SJCRH30 (cell line): ENCODE measurements at regions not wholly inside any gene's neighbourhood (a gene's known extent, or its start where the extent isn't known, plus 50 kb on each side); places are given as distances from the start of the nearest gene placed in this dataset.
"Not testable (repeated sequence)": the region's sequence is repeated elsewhere in the genome, so short reads cannot be mapped to it uniquely, and the experiment has no call there.

ENCODE experiments used
- DNase-seq, 2 experiments: peaks; one replicate each; pipeline ENCODE4 v3.0.0-alpha.2; 2015 to 2020
- H3K27ac ChIP-seq: fragments of 250-450 bp; sonication (Bioruptor Pico); 2 replicates; pipeline ENCODE4 v1.5.1; 2020; ENCODE audit warnings: mild to moderate bottlenecking, moderate library complexity
- H3K27me3 ChIP-seq: fragments of 250-450 bp; sonication (Bioruptor Pico); 2 replicates; pipeline ENCODE4 v1.5.1; 2020; ENCODE audit warnings: mild to moderate bottlenecking, moderate library complexity
- H3K36me3 ChIP-seq: fragments of 250-450 bp; sonication (Bioruptor Pico); 2 replicates; pipeline ENCODE4 v1.5.1; 2020; ENCODE audit warnings: mild to moderate bottlenecking, moderate library complexity
- H3K4me1 ChIP-seq: fragments of 250-450 bp; sonication (Bioruptor Pico); 2 replicates; pipeline ENCODE4 v1.5.1; 2020; ENCODE audit warnings: mild to moderate bottlenecking, moderate library complexity
- H3K4me3 ChIP-seq: fragments of 250-450 bp; sonication (Bioruptor Pico); 2 replicates; pipeline ENCODE4 v1.5.1; 2020; ENCODE audit warnings: mild to moderate bottlenecking, moderate library complexity
- H3K9me3 ChIP-seq: fragments of 250-450 bp; sonication (Bioruptor Pico); replicated peaks from 2 replicates; pipeline ENCODE4 v1.5.1; 2020; ENCODE audit warnings: mild to moderate bottlenecking, moderate library complexity

DNA sequence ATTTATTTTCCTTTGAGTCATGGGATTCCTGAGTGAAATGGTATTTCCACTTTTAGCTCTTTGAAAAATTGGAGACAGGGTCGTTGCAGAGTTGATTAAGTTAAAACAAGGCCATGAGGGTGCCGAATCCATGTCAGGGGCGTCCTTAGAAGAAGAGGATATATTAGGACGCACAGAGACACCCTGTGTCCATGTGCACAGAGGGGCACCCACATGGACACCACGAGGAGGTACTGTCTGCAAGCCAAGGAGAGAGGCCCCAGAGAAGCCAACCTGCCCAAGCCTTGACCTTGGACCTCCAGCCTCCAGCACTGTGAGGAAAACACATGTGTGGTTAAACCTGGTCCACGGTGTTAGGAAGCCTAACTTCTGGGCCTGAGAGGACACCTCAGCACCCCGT lies 113.9 kb upstream of the THBS2 start:
- Histone ChIP-seq H3K4me3 (no peak overlapping the region), H3K4me1 (no peaks in the 10 kb centered on the region), H3K9me3 (no peaks in the 10 kb centered on the region), H3K27ac (no peak overlapping the region), H3K27me3 (no peaks in the 10 kb centered on the region), H3K36me3 (no peaks in the 10 kb centered on the region)
- no peak for DNase-seq

DNA sequence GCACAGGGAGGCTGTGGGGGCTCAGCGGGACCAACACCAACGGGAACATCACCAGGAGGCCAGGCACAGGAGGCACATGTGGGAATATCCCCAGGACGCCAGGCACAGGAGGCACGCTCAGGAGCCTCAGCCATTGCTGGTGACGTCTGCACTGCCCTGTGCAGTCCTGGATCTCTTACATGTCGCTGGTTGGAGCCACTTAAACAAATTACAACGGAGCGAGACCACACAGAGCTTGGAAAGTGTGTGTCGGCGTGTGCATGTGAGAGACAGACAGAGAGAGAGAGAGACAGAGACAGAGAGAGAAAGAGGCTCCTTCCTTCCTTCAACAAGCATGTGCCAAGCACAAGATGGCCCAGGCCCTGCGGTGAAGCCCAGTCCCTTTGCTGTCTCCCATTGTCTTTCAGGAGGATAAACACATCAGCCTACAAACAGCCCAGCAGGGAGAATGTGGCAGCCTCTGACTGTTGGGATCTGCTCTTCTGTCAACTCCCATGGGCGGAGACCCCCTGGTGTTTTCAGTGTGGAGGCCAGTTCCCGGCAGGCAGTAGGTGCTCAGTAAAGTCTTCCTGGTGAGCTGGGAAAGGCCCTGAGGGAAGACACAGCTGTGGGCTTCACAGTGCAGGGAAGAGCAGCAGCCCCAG lies 112.7 kb upstream of the THBS2 start:
- H3K9me3 ChIP-seq = 0 out of 2 replicates have a peak, but pooled peaks cover 3% of the 10 kb centered on the region
- no peak overlapping the region for H3K4me3 ChIP-seq
- H3K27ac ChIP-seq = no peak overlapping the region
- no peak for DNase-seq
- no peaks in the 10 kb centered on the region for H3K27me3 ChIP-seq
- H3K36me3 ChIP-seq = no peaks in the 10 kb centered on the region
- no peaks in the 10 kb centered on the region for H3K4me1 ChIP-seq

DNA sequence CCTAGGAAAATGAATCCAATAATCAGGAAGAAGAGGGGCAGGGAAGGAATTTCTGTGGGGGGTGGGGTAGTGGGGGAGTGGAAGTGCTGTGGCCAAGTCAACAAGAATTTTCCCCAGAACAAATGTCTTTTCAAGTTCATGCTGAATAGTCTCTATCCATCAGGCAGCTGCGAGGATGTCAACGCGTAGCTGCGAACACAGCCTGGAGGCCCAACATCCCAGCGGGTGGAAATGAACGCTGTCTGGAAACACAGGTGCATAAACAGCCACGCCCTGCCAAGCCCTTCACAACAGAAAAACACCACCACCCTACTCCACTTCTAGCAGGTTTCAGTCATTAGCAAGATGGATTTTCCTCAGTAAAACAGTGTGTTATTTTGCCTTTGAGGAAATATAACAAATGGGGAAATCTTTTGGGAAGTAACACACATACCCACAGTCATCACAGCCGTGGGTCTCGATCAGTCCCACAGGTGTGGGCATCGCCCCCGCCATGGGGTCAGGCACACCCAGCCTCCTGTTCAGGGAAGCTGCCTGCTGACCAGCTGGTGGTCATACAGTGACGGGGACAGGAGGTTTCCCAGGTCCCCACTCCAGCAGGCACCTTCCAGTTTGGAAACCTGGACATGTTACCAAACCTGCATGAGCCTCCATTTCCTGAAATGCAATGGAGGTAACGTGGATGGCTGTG lies 112.1 kb upstream of the THBS2 start:
- no peak overlapping the region for H3K4me3 ChIP-seq
- peak in 1 of 2 experiments; percentile 37 for DNase-seq
- no peaks in the 10 kb centered on the region for H3K4me1 ChIP-seq
- H3K36me3 ChIP-seq = no peaks in the 10 kb centered on the region
- H3K9me3 ChIP-seq = 0 out of 2 replicates have a peak, but pooled peaks cover 3% of the 10 kb centered on the region
- H3K27ac ChIP-seq = no peak overlapping the region
- no peaks in the 10 kb centered on the region for H3K27me3 ChIP-seq

DNA sequence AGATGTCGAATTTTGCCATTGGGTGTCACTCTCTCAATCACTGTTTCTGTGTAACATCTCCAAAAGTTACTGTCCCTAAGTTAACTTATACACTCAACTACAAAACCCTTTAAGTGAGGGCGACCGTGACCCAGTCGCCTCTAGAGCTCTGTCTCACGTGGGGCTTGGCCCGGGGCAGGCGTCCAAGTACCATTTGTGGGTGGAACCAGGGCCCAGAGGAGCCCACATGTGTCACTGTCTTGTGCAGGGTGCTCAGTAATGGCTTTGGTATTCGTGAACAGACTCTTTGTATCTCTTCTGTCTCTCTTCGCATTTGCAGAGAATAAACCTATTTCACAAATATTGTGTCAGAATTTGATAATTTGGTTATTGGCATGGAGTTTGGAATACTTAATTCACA lies 109.9 kb upstream of the THBS2 start:
- no peaks in the 10 kb centered on the region for H3K36me3 ChIP-seq
- 0 out of 2 replicates have a peak, but pooled peaks cover 3% of the 10 kb centered on the region for H3K9me3 ChIP-seq
- DNase-seq = no peak
- no peak overlapping the region for H3K4me3 ChIP-seq
- H3K27ac ChIP-seq = no peak overlapping the region
- H3K4me1 ChIP-seq = no peaks in the 10 kb centered on the region
- H3K27me3 ChIP-seq = no peaks in the 10 kb centered on the region

DNA sequence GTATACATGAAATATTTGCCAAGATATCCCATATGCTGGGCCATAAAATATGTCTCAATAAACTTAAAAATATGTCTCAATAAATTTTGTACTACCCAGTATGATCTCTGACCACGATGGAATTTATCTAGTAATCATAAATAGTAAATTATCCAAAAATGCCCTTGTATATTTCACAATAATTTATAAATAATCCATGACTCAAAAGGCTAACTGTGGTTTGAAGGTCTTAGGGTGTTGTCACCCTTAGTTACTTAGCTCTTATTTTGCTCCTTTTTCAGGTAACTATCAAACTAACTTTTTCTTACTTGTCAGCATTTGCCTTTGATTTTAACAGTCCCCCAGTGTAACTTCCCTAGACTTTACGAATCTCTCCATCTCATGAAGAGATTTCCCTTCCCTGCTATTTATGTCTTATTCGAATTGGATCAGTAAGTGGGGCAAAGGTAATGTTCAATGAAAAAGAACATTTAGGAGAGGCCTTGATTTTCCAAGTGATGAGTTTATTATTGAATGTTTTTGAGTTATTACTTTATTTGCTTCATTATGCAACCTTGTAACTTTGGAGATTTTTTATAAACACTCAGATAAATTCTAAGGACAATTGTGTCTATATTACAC lies 109.0 kb upstream of the THBS2 start:
- H3K27ac ChIP-seq = no peak overlapping the region
- H3K4me1 ChIP-seq = no peaks in the 10 kb centered on the region
- H3K27me3 ChIP-seq = no peaks in the 10 kb centered on the region
- no peak overlapping the region for H3K4me3 ChIP-seq
- H3K36me3 ChIP-seq = no peaks in the 10 kb centered on the region
- no peak for DNase-seq
- 0 out of 2 replicates have a peak, but pooled peaks cover 3% of the 10 kb centered on the region for H3K9me3 ChIP-seq

DNA sequence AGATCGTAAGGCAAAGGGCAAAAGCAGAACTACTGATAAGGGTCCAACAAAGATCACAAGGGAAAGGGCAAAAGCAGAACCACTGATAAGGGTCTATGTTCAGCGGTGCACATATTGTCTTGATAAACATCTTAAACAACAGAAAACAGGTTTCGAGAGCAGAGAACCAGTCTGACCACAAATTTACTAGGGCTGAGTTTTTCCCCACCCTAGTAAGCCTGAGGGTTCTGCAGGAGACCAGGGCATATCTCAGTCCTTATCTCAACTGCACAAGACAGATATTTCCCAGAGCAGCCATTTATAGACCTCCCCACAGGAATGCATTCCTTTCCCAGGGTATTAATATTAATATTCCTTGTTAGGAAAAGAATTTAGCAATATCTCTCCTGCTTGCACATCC lies 101.4 kb upstream of the THBS2 start:
- H3K36me3 ChIP-seq, H3K27me3 ChIP-seq, H3K4me1 ChIP-seq, H3K9me3 ChIP-seq, H3K4me3 ChIP-seq, DNase-seq, H3K27ac ChIP-seq: not testable (repeated sequence)

DNA sequence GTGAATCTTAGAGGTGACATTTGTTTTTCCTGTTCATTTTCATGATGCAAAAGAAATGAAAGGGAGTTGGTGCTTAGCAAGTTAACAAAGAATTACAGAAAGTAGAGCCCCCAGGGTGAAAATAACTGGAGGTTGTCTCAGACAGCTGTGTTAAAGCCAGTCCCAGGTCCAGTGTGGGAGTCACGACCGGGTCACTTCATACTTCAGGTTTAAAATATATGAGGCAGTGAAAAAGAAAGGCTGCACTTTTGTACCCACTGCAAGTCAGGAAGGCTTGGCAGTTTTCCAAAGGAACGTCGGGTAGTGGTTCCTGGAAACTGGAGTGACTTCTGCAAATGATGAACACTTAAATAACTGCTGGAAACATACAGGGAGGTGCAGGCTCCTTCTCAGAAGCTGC lies 91.5 kb upstream of the THBS2 start:
- DNase-seq = peak; percentile 17 to 52
- Histone ChIP-seq H3K27me3 (no peaks in the 10 kb centered on the region), H3K9me3 (no peaks in the 10 kb centered on the region; the same call in 1 of the 2 replicates), H3K36me3 (no peaks in the 10 kb centered on the region), H3K4me3 (no peak overlapping the region), H3K4me1 (0 out of 2 replicates have a peak, but pooled peaks cover 6% of the 10 kb centered on the region), H3K27ac (no peak overlapping the region)

DNA sequence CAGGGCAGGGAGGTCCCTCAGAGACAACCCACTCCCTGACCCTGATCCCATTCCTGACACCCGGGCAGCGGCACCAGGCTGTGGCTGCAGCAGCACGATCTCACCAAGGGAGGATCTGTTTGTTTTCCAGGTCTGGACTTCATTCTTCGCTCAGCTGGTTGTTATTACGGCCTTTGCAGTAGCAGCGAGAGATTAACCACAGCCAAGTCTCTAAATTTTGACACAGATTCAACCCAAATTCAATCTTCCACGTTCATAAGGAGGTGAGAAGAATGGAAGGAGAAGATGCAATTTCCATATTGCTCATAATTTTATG lies 91.1 kb upstream of the THBS2 start:
- Histone ChIP-seq H3K36me3 (no peaks in the 10 kb centered on the region), H3K27ac (no peak overlapping the region), H3K4me1 (0 out of 2 replicates have a peak, but pooled peaks cover 6% of the 10 kb centered on the region), H3K27me3 (no peaks in the 10 kb centered on the region), H3K4me3 (no peak overlapping the region), H3K9me3 (no peaks in the 10 kb centered on the region; the same call in 1 of the 2 replicates)
- DNase-seq = no peak

DNA sequence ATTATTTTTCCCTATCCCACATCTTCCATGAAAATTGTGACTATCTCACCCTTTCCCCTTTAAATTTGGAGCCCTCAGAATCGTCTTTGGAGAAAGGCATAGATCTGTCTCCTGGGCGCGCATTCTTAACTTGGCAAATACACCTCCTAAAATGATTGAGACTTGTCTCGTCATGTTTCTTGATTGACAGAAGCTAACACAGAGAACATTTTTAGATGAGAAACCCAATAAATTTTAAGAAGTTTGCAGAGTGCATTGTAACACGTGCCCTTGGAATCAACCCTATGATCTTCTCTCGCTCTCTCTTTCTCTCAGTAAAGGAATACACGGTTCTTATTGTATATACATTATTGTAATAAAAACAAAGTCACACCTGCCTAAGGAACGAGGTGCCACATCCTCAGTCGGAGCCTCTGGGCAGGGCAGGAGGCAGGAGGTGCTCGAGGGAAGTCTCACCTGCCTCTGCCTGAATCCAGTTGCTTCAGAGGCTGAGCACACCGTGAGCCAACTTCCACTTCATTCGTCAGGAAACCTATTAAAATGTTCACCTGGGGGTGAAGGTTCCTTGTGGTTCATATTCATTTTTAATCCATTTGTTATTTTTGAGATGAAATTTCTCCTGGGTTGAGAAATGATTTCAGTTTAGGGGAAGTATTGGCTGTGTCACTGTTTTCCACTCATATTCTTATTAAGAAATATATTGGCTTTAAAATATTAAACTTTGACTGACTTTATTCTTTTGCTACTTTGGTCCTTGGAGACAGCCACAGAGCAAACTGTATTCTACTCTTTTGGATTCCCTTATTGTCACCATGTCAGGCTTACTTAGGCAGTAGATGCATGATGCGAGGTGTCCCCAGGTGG lies 90.5 kb upstream of the THBS2 start:
- H3K27ac ChIP-seq = no peak overlapping the region
- H3K27me3 ChIP-seq = no peaks in the 10 kb centered on the region
- DNase-seq = no peak
- no peaks in the 10 kb centered on the region; the same call in 1 of the 2 replicates for H3K9me3 ChIP-seq
- 0 out of 2 replicates have a peak, but pooled peaks cover 6% of the 10 kb centered on the region for H3K4me1 ChIP-seq
- no peaks in the 10 kb centered on the region for H3K36me3 ChIP-seq
- no peak overlapping the region for H3K4me3 ChIP-seq

DNA sequence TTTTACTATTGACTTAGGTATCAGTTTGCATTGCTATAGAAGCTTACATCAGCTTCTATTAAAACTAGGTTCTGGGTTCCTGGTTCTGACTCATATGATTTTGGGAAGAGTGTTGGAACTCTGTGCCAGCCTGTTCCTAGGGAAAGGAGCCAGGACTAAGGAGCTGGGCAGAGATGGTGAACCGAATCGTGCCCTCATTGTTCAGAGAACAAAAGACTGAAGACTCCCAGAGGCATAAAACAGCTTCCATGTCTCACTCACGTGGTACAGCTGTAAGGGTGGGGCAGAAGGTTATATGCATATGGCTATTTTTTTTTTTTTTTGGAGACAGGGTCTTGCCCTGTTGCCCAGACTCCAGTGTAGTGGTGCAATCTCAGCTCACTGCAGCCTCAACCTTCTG lies 89.1 kb upstream of the THBS2 start:
- Histone ChIP-seq H3K27ac (no peak overlapping the region), H3K27me3 (no peaks in the 10 kb centered on the region)
- no peak for DNase-seq

DNA sequence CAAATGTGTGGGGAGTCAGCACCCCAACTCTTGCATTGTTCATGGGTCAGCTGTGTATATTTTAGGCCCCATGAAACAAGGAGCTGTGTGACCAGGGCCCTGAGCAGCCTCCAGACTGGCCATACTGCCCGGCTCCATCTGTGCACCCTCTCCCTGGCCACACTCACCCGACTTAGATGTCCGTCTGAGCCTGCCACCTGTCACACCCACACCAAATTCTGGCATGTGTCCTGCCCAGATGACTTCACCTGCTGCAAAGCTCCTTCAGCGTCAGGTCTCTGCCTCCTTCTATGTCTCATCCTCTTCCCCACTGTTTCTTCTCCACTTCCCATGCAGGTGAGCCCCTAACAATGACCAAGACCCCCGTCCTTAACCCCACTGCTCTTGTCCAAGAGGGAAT lies 88.1 kb upstream of the THBS2 start:
- Histone ChIP-seq H3K27me3 (no peaks in the 10 kb centered on the region), H3K36me3 (no peaks in the 10 kb centered on the region), H3K4me1 (0 out of 2 replicates have a peak, but pooled peaks cover 6% of the 10 kb centered on the region), H3K27ac (no peak overlapping the region), H3K4me3 (no peak overlapping the region), H3K9me3 (no peaks in the 10 kb centered on the region)
- no peak for DNase-seq

More for the DNA sequence above, 89.1 kb upstream of the THBS2 start:
- H3K4me3 ChIP-seq = no peak overlapping the region
- no peaks in the 10 kb centered on the region for H3K36me3 ChIP-seq
- H3K4me1 ChIP-seq = 0 out of 2 replicates have a peak, but pooled peaks cover 6% of the 10 kb centered on the region
- no peaks in the 10 kb centered on the region for H3K9me3 ChIP-seq

DNA sequence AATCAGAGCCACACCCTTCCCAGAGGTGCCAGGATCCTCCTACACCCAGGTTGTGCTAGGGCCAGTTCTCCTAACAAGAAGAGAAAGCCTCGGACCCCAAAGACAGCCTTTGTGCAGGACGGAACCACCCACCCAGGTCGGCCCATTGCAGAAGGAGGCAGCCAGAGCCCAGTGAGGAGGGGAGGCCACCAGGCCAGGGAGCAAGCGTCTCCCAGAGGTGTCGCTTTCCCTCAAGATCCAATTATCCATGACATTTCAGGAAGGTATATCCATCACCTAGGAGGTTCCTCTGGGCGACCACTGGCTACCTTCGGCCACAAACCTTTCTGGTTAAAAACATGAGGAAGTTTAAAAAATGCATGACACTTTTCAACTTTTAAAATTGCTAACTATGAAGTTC lies 87.4 kb upstream of the THBS2 start:
- no peak overlapping the region for H3K27ac ChIP-seq
- DNase-seq = no peak
- no peaks in the 10 kb centered on the region for H3K9me3 ChIP-seq
- 0 out of 2 replicates have a peak, but pooled peaks cover 6% of the 10 kb centered on the region for H3K4me1 ChIP-seq
- no peaks in the 10 kb centered on the region for H3K27me3 ChIP-seq
- H3K4me3 ChIP-seq = no peak overlapping the region
- no peaks in the 10 kb centered on the region for H3K36me3 ChIP-seq

DNA sequence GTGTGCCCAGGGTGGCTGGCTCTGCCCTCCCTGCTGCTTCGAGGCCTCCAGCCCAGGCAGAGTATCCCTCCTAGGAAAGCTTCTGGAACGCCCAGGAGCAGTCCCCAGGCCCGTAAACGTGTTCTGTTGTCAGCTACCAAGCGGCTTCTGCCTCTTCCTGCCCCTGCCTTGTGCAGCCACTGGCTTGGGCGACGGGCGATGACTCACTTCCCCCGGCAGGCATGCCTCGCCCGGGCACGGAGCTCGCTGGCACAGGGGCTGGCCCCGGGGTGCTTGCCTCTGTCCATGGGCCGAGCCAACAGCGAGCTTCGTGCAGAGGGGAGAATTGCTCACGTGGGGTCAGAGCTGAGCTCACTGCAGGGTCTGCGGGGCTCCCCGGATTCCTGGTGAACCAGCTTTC lies 86.7 kb upstream of the THBS2 start:
- H3K36me3 ChIP-seq = no peaks in the 10 kb centered on the region
- no peak overlapping the region for H3K4me3 ChIP-seq
- no peaks in the 10 kb centered on the region for H3K9me3 ChIP-seq
- no peak for DNase-seq
- H3K27ac ChIP-seq = no peak overlapping the region
- H3K4me1 ChIP-seq = 0 out of 2 replicates have a peak, but pooled peaks cover 6% of the 10 kb centered on the region
- no peaks in the 10 kb centered on the region for H3K27me3 ChIP-seq

DNA sequence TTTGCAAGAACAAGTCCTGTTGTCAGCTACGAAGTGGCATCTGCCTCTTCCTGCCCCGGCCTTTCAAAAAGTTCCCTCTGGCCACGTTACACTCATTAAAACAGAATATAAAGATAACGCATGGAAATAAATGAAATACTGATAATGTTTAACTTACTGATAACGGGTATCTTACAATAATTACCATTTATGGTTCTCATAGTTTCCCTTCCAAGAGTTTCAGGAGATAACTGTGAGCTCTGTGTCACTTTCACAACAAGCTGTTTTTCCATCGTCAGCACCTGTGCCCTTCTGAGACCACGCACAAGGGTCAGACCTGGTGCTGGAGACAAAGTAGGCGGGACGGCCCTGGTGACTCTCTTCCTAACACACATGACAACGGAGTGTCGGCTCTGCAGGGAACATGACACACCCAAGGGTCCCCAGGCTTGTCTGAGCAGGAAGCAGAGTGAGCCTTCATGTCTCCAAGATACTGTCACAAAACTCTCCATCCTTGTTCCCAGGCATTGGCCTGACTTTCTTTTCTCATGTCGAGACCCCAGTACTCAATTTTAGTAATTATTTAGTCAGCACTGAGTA lies 86.2 kb upstream of the THBS2 start:
- DNase-seq = no peak
- no peaks in the 10 kb centered on the region for H3K36me3 ChIP-seq
- no peaks in the 10 kb centered on the region for H3K9me3 ChIP-seq
- no peaks in the 10 kb centered on the region for H3K27me3 ChIP-seq
- H3K4me1 ChIP-seq = 0 out of 2 replicates have a peak, but pooled peaks cover 4% of the 10 kb centered on the region
- no peak overlapping the region for H3K4me3 ChIP-seq
- H3K27ac ChIP-seq = no peak overlapping the region
